ENCODE measurements at regions not wholly inside any gene's neighbourhood (a gene's known extent, or its start where the extent isn't known, plus 50 kb on each side); places are given as distances from the start of the nearest gene placed in this dataset. TPM values are rescaled to one million over a fixed set of nuclear protein-coding genes. Genes with fewer than 3 reads are reported as not detected.

Small RNA genes in the stretch of these regions (small RNA-seq; reads per million reads assigned to genes)
- gene RNA5SP357, result not detected
